Kidney epithelial cell (primary cell): ENCODE measurements at regions not wholly inside any gene's neighbourhood (a gene's known extent, or its start where the extent isn't known, plus 50 kb on each side); places are given as distances from the start of the nearest gene placed in this dataset.

Source experiments
- DNase-seq: peaks from one replicate; pipeline ENCODE4 v3.0.0-alpha.2; 2010; ENCODE audit warnings: low read depth
- H3K27me3 ChIP-seq: 2 replicates; pipeline ENCODE4 v1.6.0; 2011; ENCODE audit warnings: low read length; ENCODE audit not compliant: control insufficient read depth, insufficient read depth
- H3K36me3 ChIP-seq: 2 replicates; pipeline ENCODE4 v1.5.1; 2011; ENCODE audit warnings: low read length; ENCODE audit not compliant: control insufficient read depth, insufficient read depth
- H3K4me3 ChIP-seq: 2 replicates; pipeline ENCODE4 v1.5.1; 2011; ENCODE audit warnings: low read depth, mild to moderate bottlenecking, control low read depth, low read length
- CTCF ChIP-seq: IDR thresholded peaks from 2 replicates; pipeline ENCODE4 v1.5.1; 2011; ENCODE audit warnings: mild to moderate bottlenecking, moderate library complexity, low read length, control low read depth, inconsistent platforms; ENCODE audit not compliant: insufficient read depth, poor library complexity, severe bottlenecking

GRCh38 chr18:71743634-71744033 is 800.5 kb downstream of the CBLN2 start:
- Histone ChIP-seq H3K36me3 (no peaks in the 10 kb centered on the region), H3K4me3 (no peak overlapping the region), H3K27me3 (no peaks in the 10 kb centered on the region)
- no peak for TF ChIP-seq CTCF
- no peak for DNase-seq

- H3K27me3 ChIP-seq: no peaks in the 10 kb centered on the region
- DNase-seq: no peak
- H3K4me3 ChIP-seq: no peak overlapping the region
- H3K36me3 ChIP-seq: no peaks in the 10 kb centered on the region
- no peak for TF ChIP-seq CTCF
Measured at GRCh38 chr18:71729611-71730010, 814.5 kb downstream of the CBLN2 start.

GRCh38 chr18:71727909-71728308 is 816.2 kb downstream of the CBLN2 start:
- no peak for TF ChIP-seq CTCF
- Histone ChIP-seq H3K27me3 (no peaks in the 10 kb centered on the region), H3K4me3 (no peak overlapping the region), H3K36me3 (no peaks in the 10 kb centered on the region)
- DNase-seq: no peak

- no peaks in the 10 kb centered on the region for H3K36me3 ChIP-seq
Measured at GRCh38 chr18:71725256-71725655, 818.9 kb downstream of the CBLN2 start.

GRCh38 chr18:71707985-71708500 is 836.1 kb downstream of the CBLN2 start:
- no peaks in the 10 kb centered on the region for H3K27me3 ChIP-seq
- TF ChIP-seq CTCF: no peak
- no peaks in the 10 kb centered on the region for H3K36me3 ChIP-seq
- DNase-seq: no peak
- H3K4me3 ChIP-seq: no peak overlapping the region

More at GRCh38 chr18:71725256-71725655, 818.9 kb downstream of the CBLN2 start:
- no peak for TF ChIP-seq CTCF
- Histone ChIP-seq H3K4me3 (no peak overlapping the region), H3K27me3 (no peaks in the 10 kb centered on the region)
- DNase-seq: no peak

GRCh38 chr18:71707400-71707799 is 836.7 kb downstream of the CBLN2 start:
- H3K27me3 ChIP-seq: no peaks in the 10 kb centered on the region
- no peak for DNase-seq
- H3K36me3 ChIP-seq: no peaks in the 10 kb centered on the region
- H3K4me3 ChIP-seq: no peak overlapping the region
- TF ChIP-seq CTCF: no peak
